ENCODE measurements at regions not wholly inside any gene's neighbourhood (a gene's known extent, or its start where the extent isn't known, plus 50 kb on each side); places are given as distances from the start of the nearest gene placed in this dataset.

- TF ChIP-seq CTCF (IDR thresholded peaks at IDR 0.05; ENCODE audit: borderline replicate concordance, extremely low read depth, low read length, poor library complexity, severe bottlenecking): no peak
- no peak for TF ChIP-seq EZH2 (IDR thresholded peaks at IDR 0.05; ENCODE audit: borderline replicate concordance, low read depth, low read length, severe bottlenecking)
Measured at GRCh38 chr7:42677751-42678699, 233.8 kb downstream of the C7orf25 start.

Data from DND-41 (cell line).